CD4-positive, alpha-beta memory T cell (primary cell): ENCODE measurements at regions not wholly inside any gene's neighbourhood (a gene's known extent, or its start where the extent isn't known, plus 50 kb on each side); places are given as distances from the start of the nearest gene placed in this dataset.
"Not testable (repeated sequence)": the region's sequence is repeated elsewhere in the genome, so short reads cannot be mapped to it uniquely, and the experiment has no call there.

ENCODE experiments used
- CTCF ChIA-PET: fragments of 350-600 bp; sonication (Branson Sonifier 250); formaldehyde crosslinking; loops from one replicate; lab custom pipeline; 2021; ENCODE audit warnings: inconsistent platforms; ENCODE audit not compliant: partially characterized antibody; lab: Charles Lee
- POLR2A ChIA-PET: fragments of 350-600 bp; sonication (Branson Sonifier 250); formaldehyde crosslinking; loops from one replicate; lab custom pipeline; 2021; ENCODE audit not compliant: partially characterized antibody; lab: Charles Lee
- DNase-seq, 5 donors: peaks; one replicate each; pipeline versions ENCODE4 v3.0.0 to v3.0.0-alpha.2; 2020 to 2022; ENCODE audit warnings: mixed read lengths in 1 of 5
- H3K27ac ChIP-seq: one replicate; pipeline ENCODE4 v1.7.0; 2013; ENCODE audit warnings: low read depth, low read length
- H3K27me3 ChIP-seq: 2 replicates; pipeline ENCODE4 v1.7.0; 2013; ENCODE audit warnings: mild to moderate bottlenecking, low read length, moderate library complexity; ENCODE audit not compliant: insufficient read depth
- H3K36me3 ChIP-seq: 2 replicates; pipeline ENCODE4 v1.7.0; 2013; ENCODE audit warnings: mild to moderate bottlenecking, low read length, moderate library complexity; ENCODE audit not compliant: insufficient read depth
- H3K4me1 ChIP-seq: 2 replicates; pipeline ENCODE4 v1.7.0; 2013; ENCODE audit warnings: mild to moderate bottlenecking, low read length, moderate library complexity; ENCODE audit not compliant: insufficient read depth
- H3K4me3 ChIP-seq, 2 donors: one replicate each; pipeline ENCODE4 v1.7.0; 2013; ENCODE audit warnings: low read length in 2 of 2, mild to moderate bottlenecking in 1 of 2
- H3K9me3 ChIP-seq, 2 donors: one replicate each; pipeline ENCODE4 v1.7.0; 2013; ENCODE audit warnings: low read length in 2 of 2, control low read depth in 1 of 2; ENCODE audit not compliant: control insufficient read depth in 1 of 2
- H3K27ac Mint-ChIP-seq, 7 donors: one replicate each; pipeline ENCODE4 v1.8.0; 2020 to 2021; ENCODE audit warnings: mixed read lengths in 7 of 7, mild to moderate bottlenecking in 6 of 7, inconsistent platforms in 3 of 7, moderate library complexity in 3 of 7
- H3K27me3 Mint-ChIP-seq, 2 donors: one replicate each; pipeline ENCODE4 v1.8.0; 2020 to 2021; ENCODE audit warnings: mixed read lengths in 2 of 2
- H3K36me3 Mint-ChIP-seq, 2 donors: one replicate each; pipeline ENCODE4 v1.8.0; 2020 to 2021; ENCODE audit warnings: mixed read lengths in 2 of 2, inconsistent platforms in 1 of 2, mild to moderate bottlenecking in 1 of 2
- H3K4me1 Mint-ChIP-seq, 4 donors: one replicate each; pipeline ENCODE4 v1.8.0; 2020 to 2021; ENCODE audit warnings: mixed read lengths in 4 of 4, mild to moderate bottlenecking in 1 of 4
- H3K4me3 Mint-ChIP-seq, 8 donors: one replicate each; pipeline ENCODE4 v1.8.0; 2020 to 2021; ENCODE audit warnings: mixed read lengths in 8 of 8, mild to moderate bottlenecking in 7 of 8, moderate library complexity in 6 of 8, inconsistent platforms in 3 of 8
- H3K9me3 Mint-ChIP-seq, 8 donors: one replicate each; pipeline ENCODE4 v1.8.0; 2020 to 2021; ENCODE audit warnings: mixed read lengths in 8 of 8, mild to moderate bottlenecking in 5 of 8, inconsistent platforms in 3 of 8, moderate library complexity in 1 of 8
- intact Hi-C: fragments of 100-400 bp; cut with micrococcal nuclease; formaldehyde crosslinking; loops from one replicate; pipeline ENCODE4 v1.15.1; 2023

DNA sequence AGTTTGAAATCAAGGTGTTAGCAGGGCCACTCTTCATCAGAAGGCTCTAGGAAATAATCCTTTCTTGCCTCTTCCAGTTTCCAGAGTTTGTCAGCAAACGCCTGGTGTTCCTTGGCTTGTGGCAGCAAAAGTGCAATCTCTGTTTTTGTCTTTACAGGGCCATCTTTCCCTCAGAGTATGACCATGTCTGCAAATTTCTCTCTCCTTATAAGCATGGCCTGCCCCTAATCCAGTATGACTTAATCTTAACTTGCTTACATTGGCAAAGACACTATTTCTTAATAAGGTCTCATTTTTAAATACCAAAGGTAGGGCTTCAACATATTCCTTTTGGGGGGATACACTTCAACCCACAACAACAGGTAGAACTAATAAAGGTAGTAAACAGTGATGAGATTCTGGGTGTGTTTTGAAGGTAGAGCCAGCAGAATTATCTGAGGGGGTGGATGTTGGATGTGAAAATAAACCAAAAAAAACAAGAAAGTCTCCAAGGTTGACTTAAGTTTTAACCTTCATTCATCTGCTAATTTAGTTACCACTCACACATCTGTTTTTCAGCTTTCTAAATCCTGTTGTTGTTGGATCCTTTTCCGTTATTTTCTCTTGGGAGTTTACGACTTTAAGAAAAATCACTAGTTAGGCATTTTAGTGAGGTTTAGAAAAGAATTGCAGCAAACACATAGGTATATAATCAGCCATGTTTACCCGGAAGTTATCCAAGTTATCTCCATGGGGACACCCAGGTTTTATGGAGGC, 234.4 kb upstream of the FIGN start:
- Histone ChIP-seq H3K4me3 (no peak overlapping the region), H3K4me1 (no peaks in the 10 kb centered on the region), H3K9me3 (no peaks in the 10 kb centered on the region), H3K27me3 (no peaks in the 10 kb centered on the region), H3K36me3 (no peaks in the 10 kb centered on the region), H3K27ac (no peak overlapping the region)
- POLR2A ChIA-PET = no interaction called here
- Mint-ChIP-seq H3K27me3 (no peaks in the 10 kb centered on the region), H3K4me3 (no peak overlapping the region), H3K27ac (no peak overlapping the region), H3K36me3 (no peaks in the 10 kb centered on the region), H3K4me1 (no peaks in the 10 kb centered on the region), H3K9me3 (peaks cover 0 to 12% (median 2%) of the 10 kb centered on the region in 8 donors)
- intact Hi-C loops = no loop called here
- no peak for DNase-seq
- CTCF ChIA-PET = interaction anchor here (1.2 kb wide), 1 partner anchor 14 kb away, joined by 3 read pairs; no protein-coding TSS in a partner anchor

DNA sequence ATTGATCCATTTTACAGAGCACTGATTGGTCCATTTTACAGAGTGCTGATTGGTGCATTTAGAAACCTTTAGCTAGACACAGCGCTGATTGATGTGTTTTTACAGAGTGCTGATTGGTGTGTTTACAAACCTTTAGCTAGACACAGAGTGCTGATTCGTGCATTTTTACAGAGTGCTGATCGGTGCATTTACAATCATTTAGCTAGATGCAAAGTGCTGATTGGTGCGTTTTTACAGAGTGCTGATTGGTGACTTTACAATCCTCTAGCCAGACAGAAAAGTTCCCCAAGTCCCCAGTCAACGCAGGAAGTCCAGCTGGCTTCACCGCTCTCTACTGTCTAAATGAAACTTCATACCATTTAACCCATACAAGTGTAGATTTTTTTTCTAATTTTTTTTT, 228.5 kb upstream of the FIGN start:
- H3K27ac Mint-ChIP-seq, H3K36me3 Mint-ChIP-seq, intact Hi-C loops, H3K4me1 Mint-ChIP-seq, H3K4me1 ChIP-seq, H3K9me3 ChIP-seq, H3K27me3 ChIP-seq, H3K27me3 Mint-ChIP-seq, H3K4me3 ChIP-seq, H3K4me3 Mint-ChIP-seq, POLR2A ChIA-PET, H3K27ac ChIP-seq, DNase-seq, CTCF ChIA-PET, H3K36me3 ChIP-seq: not testable (repeated sequence)
- peaks cover 2 to 18% (median 5%) of the 10 kb centered on the region in 8 donors for H3K9me3 Mint-ChIP-seq

DNA sequence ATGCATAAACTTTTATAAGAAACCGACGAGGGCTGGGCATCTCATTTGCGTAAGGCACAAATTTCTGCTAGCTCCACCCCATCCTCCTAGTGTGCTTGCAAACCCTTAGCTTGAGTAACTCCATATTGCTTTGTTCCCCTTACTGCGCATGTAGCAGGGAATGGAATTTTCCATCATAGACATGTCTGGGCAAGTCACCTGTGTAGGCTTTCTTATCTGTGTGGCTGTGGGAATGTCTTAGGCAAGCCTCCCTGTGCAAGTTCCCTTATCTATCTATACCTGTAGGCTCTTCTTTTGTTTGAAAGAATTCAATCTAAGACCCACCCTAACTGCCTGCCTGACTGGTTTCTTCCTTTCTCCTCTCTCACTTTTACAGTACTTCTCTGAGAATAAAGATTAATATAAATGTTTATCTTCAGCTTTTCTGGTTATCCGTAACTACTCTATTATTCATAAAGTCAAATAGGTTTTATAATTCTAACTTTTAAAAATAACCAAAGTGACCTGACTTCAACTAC, 217.6 kb upstream of the FIGN start:
- Histone ChIP-seq H3K36me3 (no peaks in the 10 kb centered on the region), H3K4me3 (no peak overlapping the region), H3K9me3 (no peaks in the 10 kb centered on the region), H3K27ac (no peak overlapping the region), H3K4me1 (no peaks in the 10 kb centered on the region), H3K27me3 (no peaks in the 10 kb centered on the region)
- Mint-ChIP-seq H3K4me1 (no peaks in the 10 kb centered on the region), H3K36me3 (no peaks in the 10 kb centered on the region), H3K4me3 (no peak overlapping the region), H3K9me3 (peaks cover 0 to 11% (median 4%) of the 10 kb centered on the region in 8 donors), H3K27me3 (no peaks in the 10 kb centered on the region), H3K27ac (no peak overlapping the region)
- CTCF ChIA-PET = no interaction called here
- POLR2A ChIA-PET = no interaction called here
- no peak for DNase-seq
- intact Hi-C loops = no loop called here

DNA sequence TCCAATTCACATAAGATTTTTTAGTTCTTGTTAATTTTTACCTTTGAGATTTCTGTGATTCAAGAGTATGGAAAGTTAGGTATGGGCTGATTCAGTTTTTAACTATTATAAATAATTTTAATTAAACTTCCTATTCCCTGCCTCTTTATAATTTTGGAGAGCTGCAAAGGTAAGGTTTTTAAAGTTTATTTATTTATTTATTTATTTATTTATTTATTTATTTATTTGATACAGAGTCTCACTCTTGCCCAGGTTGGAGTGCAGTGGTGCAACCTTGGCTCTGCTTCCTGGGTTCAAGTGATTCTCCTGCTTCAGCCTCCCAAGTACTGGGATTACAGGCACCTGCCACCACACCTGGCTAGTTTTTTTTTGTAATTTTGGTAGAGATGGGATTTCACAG, 215.5 kb upstream of the FIGN start:
- Histone ChIP-seq H3K4me1 (no peaks in the 10 kb centered on the region), H3K27ac (no peak overlapping the region), H3K36me3 (no peaks in the 10 kb centered on the region), H3K9me3 (no peaks in the 10 kb centered on the region), H3K4me3 (no peak overlapping the region), H3K27me3 (no peaks in the 10 kb centered on the region)
- Mint-ChIP-seq H3K9me3 (peaks cover 0 to 16% (median 5%) of the 10 kb centered on the region in 8 donors), H3K4me3 (no peak overlapping the region), H3K27me3 (no peaks in the 10 kb centered on the region), H3K4me1 (no peaks in the 10 kb centered on the region), H3K36me3 (no peaks in the 10 kb centered on the region), H3K27ac (no peak overlapping the region)
- CTCF ChIA-PET = no interaction called here
- intact Hi-C loops = no loop called here
- no peak for DNase-seq
- POLR2A ChIA-PET = no interaction called here

DNA sequence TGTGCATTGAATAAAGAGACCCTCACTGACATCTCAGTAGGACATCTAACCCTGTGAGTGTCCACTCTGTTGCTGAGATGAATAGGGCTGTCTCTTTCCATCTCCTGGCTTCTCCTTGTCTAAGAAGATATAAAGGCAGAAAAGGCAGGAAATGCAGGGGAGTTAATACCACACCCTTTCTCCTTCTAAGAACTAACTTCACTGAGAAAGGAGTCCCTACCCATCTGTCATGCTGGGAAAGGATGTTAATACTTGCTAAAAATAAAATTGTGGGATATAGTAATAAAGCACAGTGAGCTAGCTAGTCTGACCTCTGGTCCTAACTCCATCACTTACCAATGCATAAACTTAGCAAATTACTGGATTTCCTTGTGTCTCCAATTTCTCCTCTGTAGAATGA, 213.9 kb upstream of the FIGN start:
- no peak overlapping the region for H3K27ac ChIP-seq
- POLR2A ChIA-PET = no interaction called here
- intact Hi-C loops = no loop called here
- H3K4me3 ChIP-seq = no peak overlapping the region
- Mint-ChIP-seq H3K27ac (no peak overlapping the region), H3K27me3 (no peaks in the 10 kb centered on the region), H3K4me3 (no peak overlapping the region), H3K36me3 (no peaks in the 10 kb centered on the region), H3K4me1 (no peaks in the 10 kb centered on the region), H3K9me3 (peaks cover 0 to 13% (median 4%) of the 10 kb centered on the region in 8 donors)
- no peaks in the 10 kb centered on the region for H3K27me3 ChIP-seq
- CTCF ChIA-PET = no interaction called here
- no peak for DNase-seq
- H3K4me1 ChIP-seq = no peaks in the 10 kb centered on the region
- no peaks in the 10 kb centered on the region for H3K36me3 ChIP-seq
- H3K9me3 ChIP-seq = no peaks in the 10 kb centered on the region

DNA sequence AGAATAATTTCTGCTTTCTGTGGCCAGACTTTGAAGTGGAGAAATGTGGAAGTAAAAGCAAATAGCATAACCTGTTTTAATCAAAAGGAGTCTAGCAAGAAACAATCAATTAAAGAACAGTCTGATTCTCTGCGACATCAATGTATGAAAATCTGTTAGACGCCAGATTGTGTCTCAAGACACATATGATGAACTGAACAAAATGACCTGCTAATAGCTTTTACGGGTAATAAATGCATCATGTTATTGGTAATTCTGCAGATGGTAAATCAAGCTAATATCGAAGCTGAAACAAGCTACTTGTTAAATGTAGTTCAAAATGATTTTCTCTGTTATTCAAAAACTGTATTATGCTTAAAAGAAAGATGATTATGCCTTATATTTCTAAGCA, 208.5 kb upstream of the FIGN start:
- H3K9me3 ChIP-seq = no peaks in the 10 kb centered on the region
- DNase-seq = no peak
- H3K27ac ChIP-seq = no peak overlapping the region
- no peak overlapping the region for H3K27ac Mint-ChIP-seq
- H3K4me1 Mint-ChIP-seq = no peaks in the 10 kb centered on the region
- H3K9me3 Mint-ChIP-seq = peaks cover 0 to 13% (median 3%) of the 10 kb centered on the region in 8 donors
- POLR2A ChIA-PET = no interaction called here
- H3K27me3 ChIP-seq = no peaks in the 10 kb centered on the region
- no peaks in the 10 kb centered on the region for H3K4me1 ChIP-seq
- H3K36me3 ChIP-seq = no peaks in the 10 kb centered on the region
- CTCF ChIA-PET = no interaction called here
- H3K36me3 Mint-ChIP-seq = no peaks in the 10 kb centered on the region
- no peak overlapping the region for H3K4me3 ChIP-seq
- no peak overlapping the region for H3K4me3 Mint-ChIP-seq
- intact Hi-C loops = no loop called here
- H3K27me3 Mint-ChIP-seq = no peaks in the 10 kb centered on the region

DNA sequence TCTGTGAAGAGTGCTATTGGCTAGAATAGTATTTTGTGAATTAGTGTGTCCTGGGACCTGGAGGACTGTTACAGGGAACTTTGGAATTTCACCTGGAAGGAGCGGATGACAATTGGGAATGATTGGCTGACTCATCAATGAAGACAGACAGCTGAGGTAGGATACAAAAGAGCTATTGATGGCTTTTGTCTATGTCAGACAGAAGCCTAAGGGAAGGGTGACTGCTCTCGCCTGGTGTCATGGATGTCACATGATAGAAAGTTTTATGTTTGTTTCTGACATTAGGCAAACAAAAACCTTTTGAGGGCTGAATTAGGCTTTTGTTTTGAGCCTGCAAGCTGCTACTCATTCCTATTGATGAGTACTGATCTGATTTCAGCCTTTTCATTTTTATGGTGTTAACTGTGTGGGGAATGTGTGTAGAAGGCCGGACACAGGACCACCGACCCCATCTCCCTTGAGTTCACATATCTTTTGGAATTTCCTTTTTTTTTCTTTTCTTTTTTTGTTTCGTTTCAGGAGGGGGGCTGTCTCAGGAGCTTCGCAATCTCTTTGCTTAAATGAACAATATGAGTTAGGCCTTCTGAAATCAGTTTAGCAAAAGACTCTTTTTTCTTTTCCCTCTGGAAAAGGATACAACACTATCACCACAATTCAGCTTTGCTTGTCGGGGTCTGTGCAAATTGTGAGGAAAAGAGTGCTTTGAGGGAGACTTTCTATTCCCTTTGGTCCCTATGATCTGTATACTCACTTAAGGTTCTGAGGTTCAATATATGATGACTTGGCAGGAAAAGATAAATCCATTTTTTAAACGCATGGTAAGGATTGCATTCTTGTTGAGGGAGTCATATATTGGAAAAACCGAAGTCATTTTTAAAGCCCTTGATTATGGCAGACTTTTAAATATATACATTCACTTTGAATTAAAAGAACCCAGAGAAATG, 207.9 kb upstream of the FIGN start:
- no peak for DNase-seq
- peaks cover 0 to 16% (median 3%) of the 10 kb centered on the region in 8 donors for H3K9me3 Mint-ChIP-seq
- ChIA-PET CTCF (no interaction called here), POLR2A (no interaction called here)
- no peaks in the 10 kb centered on the region for H3K4me1 ChIP-seq
- H3K36me3 Mint-ChIP-seq = no peaks in the 10 kb centered on the region
- no peak overlapping the region for H3K4me3 ChIP-seq
- H3K27me3 ChIP-seq = no peaks in the 10 kb centered on the region
- no peak overlapping the region for H3K27ac ChIP-seq
- peak overlapping the region in 1 of 7 donors; percentile 30 for H3K27ac Mint-ChIP-seq
- H3K4me3 Mint-ChIP-seq = no peak overlapping the region
- intact Hi-C loops = no loop called here
- H3K4me1 Mint-ChIP-seq = no peaks in the 10 kb centered on the region
- H3K36me3 ChIP-seq = no peaks in the 10 kb centered on the region
- no peaks in the 10 kb centered on the region for H3K27me3 Mint-ChIP-seq
- H3K9me3 ChIP-seq = no peaks in the 10 kb centered on the region
